Esophagus squamous epithelium (tissue), 5 donors: ENCODE measurements at regions not wholly inside any gene's neighbourhood (a gene's known extent, or its start where the extent isn't known, plus 50 kb on each side); places are given as distances from the start of the nearest gene placed in this dataset.

Experiments used
- DNase-seq: peaks from one replicate; lab custom pipeline; 2025; lab: John Stamatoyannopoulos, UW
- H3K27ac ChIP-seq, 4 donors: fragments of 200-600 bp; sonication (generic); one replicate each; pipeline ENCODE4 v1.5.1; 2016 to 2019; ENCODE audit warnings: mild to moderate bottlenecking in 1 of 4
- H3K27me3 ChIP-seq, 4 donors: fragments of 200-600 bp; sonication (generic); 1 replicate in 3 of 4; 2 replicates in 1 of 4; pipeline versions ENCODE4 v1.5.1 to v1.6.0; 2017 to 2021; ENCODE audit warnings: antibody characterized with exemption in 1 of 4
- H3K36me3 ChIP-seq, 3 donors: fragments of 200-600 bp; sonication (generic); one replicate each; pipeline ENCODE4 v1.5.1; 2016 to 2019
- H3K4me1 ChIP-seq, 3 donors: fragments of 200-600 bp; sonication (generic); one replicate each; pipeline ENCODE4 v1.5.1; 2017 to 2019
- H3K4me3 ChIP-seq, 4 donors: fragments of 200-600 bp; sonication (generic); 1 replicate in 3 of 4; 2 replicates in 1 of 4; pipeline ENCODE4 v1.5.1; 2016 to 2019; ENCODE audit warnings: mild to moderate bottlenecking in 2 of 4, moderate library complexity in 1 of 4
- H3K9me3 ChIP-seq, 3 donors: fragments of 200-600 bp; sonication (generic); one replicate each; pipeline ENCODE4 v1.5.1; 2016 to 2019
- CTCF ChIP-seq, 6 experiments: fragments of 450-650 bp in 4 of 6; fragments of 200-600 bp in 2 of 6; sonication (generic) in 2 of 6; IDR thresholded peaks; one replicate each; pipeline ENCODE4 v1.5.1; 2016 to 2019; ENCODE audit warnings: antibody characterized with exemption in 6 of 6, mild to moderate bottlenecking in 4 of 6, moderate library complexity in 4 of 6
- POLR2A ChIP-seq, 4 donors: fragments of 450-650 bp; IDR thresholded peaks; one replicate each; pipeline ENCODE4 v1.6.1; 2017; ENCODE audit warnings: antibody characterized with exemption in 4 of 4, mild to moderate bottlenecking in 4 of 4, moderate library complexity in 3 of 4
- WGBS, 2 donors: methylation state at CpG; one replicate each; pipeline ENCODE4 v1.1.5; 2018; 5-methylcytosine and 5-hydroxymethylcytosine counted together
- intact Hi-C: fragments of 100-400 bp; cut with DNase I; formaldehyde crosslinking; loops from one replicate; pipeline ENCODE4 v1.15.0; 2022
- donor health status: DM: yes; HTN: yes; CAD: no.

GRCh38 chr14:62076368-62076767 lies 314.1 kb downstream of the SNAPC1 start:
- 87 to 89% methylated on average over 4 of the region's 4 CpGs for WGBS, 2 donors
- Histone ChIP-seq H3K27me3 (no peaks in the 10 kb centered on the region), H3K36me3 (no peaks in the 10 kb centered on the region), H3K27ac (no peak overlapping the region), H3K4me1 (no peaks in the 10 kb centered on the region), H3K9me3 (no peaks in the 10 kb centered on the region), H3K4me3 (no peak overlapping the region)
- intact Hi-C loops = no loop called here
- TF ChIP-seq POLR2A (IDR thresholded peaks at IDR 0.05) (no peak), CTCF (IDR thresholded peaks at IDR 0.05) (no peak)
- DNase-seq = no peak

GRCh38 chr14:62076825-62077605 lies 314.8 kb downstream of the SNAPC1 start:
- intact Hi-C loops = no loop called here
- H3K4me1 ChIP-seq = no peaks in the 10 kb centered on the region
- H3K27ac ChIP-seq = no peak overlapping the region
- no peaks in the 10 kb centered on the region for H3K27me3 ChIP-seq
- H3K36me3 ChIP-seq = no peaks in the 10 kb centered on the region
- whole genome bisulfite sequencing, 2 donors = 62% methylated on average over 6 of the region's 6 CpGs
- no peak for TF ChIP-seq CTCF (IDR thresholded peaks at IDR 0.05)
- TF ChIP-seq POLR2A (IDR thresholded peaks at IDR 0.05) = no peak
- DNase-seq = no peak
- H3K4me3 ChIP-seq = no peak overlapping the region
- no peaks in the 10 kb centered on the region for H3K9me3 ChIP-seq

GRCh38 chr14:62077676-62078261 lies 315.5 kb downstream of the SNAPC1 start:
- Histone ChIP-seq H3K4me3 (no peak overlapping the region), H3K27ac (no peak overlapping the region), H3K4me1 (no peaks in the 10 kb centered on the region), H3K27me3 (no peaks in the 10 kb centered on the region), H3K9me3 (no peaks in the 10 kb centered on the region), H3K36me3 (no peaks in the 10 kb centered on the region)
- intact Hi-C loops = no loop called here
- no peak for DNase-seq
- 74 to 81% methylated on average over 4 of the region's 4 CpGs for WGBS, 2 donors
- TF ChIP-seq CTCF (IDR thresholded peaks at IDR 0.05) = no peak
- TF ChIP-seq POLR2A (IDR thresholded peaks at IDR 0.05) = no peak

- Histone ChIP-seq H3K4me3 (no peak overlapping the region), H3K27me3 (no peaks in the 10 kb centered on the region), H3K4me1 (no peaks in the 10 kb centered on the region), H3K9me3 (no peaks in the 10 kb centered on the region), H3K36me3 (no peaks in the 10 kb centered on the region), H3K27ac (no peak overlapping the region)
- DNase-seq = no peak
- WGBS, 2 donors = 52 to 68% methylated on average over 1 of the region's 1 CpG
- intact Hi-C loops = no loop called here
- TF ChIP-seq POLR2A (IDR thresholded peaks at IDR 0.05) = no peak
- TF ChIP-seq CTCF (IDR thresholded peaks at IDR 0.05) = no peak
These were observed 316.8 kb downstream of the SNAPC1 start for GRCh38 chr14:62079038-62079437.

GRCh38 chr14:62081012-62081612 lies 318.9 kb downstream of the SNAPC1 start:
- no peaks in the 10 kb centered on the region for H3K4me1 ChIP-seq
- H3K27me3 ChIP-seq = no peaks in the 10 kb centered on the region
- TF ChIP-seq POLR2A (IDR thresholded peaks at IDR 0.05) (no peak), CTCF (IDR thresholded peaks at IDR 0.05) (no peak)
- H3K4me3 ChIP-seq = no peak overlapping the region
- H3K36me3 ChIP-seq = no peaks in the 10 kb centered on the region
- 77 to 85% methylated on average over 10 of the region's 10 CpGs for WGBS, 2 donors
- intact Hi-C loops = no loop called here
- DNase-seq = no peak
- no peaks in the 10 kb centered on the region for H3K9me3 ChIP-seq
- H3K27ac ChIP-seq = no peak overlapping the region
